ENCODE measurements at regions not wholly inside any gene's neighbourhood (a gene's known extent, or its start where the extent isn't known, plus 50 kb on each side); places are given as distances from the start of the nearest gene placed in this dataset.

- no peak for TF ChIP-seq CTCF (IDR thresholded peaks at IDR 0.05; ENCODE audit: insufficient read depth, low read length)
- no peak for DNase-seq (ENCODE audit: low read depth)
- H3K4me3 ChIP-seq (ENCODE audit: low read depth, low read length): no peak overlapping the region
Observed at GRCh38 chr15:46703020-46703861, 1014.1 kb upstream of the SEMA6D start.

- no peak for DNase-seq (ENCODE audit: low read depth)
- no peak for TF ChIP-seq CTCF (IDR thresholded peaks at IDR 0.05; ENCODE audit: insufficient read depth, low read length)
- no peak overlapping the region for H3K4me3 ChIP-seq (ENCODE audit: low read depth, low read length)
Observed at GRCh38 chr15:46703871-46704637, 1013.3 kb upstream of the SEMA6D start.

GRCh38 chr15:46707452-46707851, 1009.9 kb upstream of the SEMA6D start:
- H3K4me3 ChIP-seq (ENCODE audit: low read depth, low read length): no peak overlapping the region
- no peak for DNase-seq (ENCODE audit: low read depth)
- TF ChIP-seq CTCF (IDR thresholded peaks at IDR 0.05; ENCODE audit: insufficient read depth, low read length): no peak

DNA sequence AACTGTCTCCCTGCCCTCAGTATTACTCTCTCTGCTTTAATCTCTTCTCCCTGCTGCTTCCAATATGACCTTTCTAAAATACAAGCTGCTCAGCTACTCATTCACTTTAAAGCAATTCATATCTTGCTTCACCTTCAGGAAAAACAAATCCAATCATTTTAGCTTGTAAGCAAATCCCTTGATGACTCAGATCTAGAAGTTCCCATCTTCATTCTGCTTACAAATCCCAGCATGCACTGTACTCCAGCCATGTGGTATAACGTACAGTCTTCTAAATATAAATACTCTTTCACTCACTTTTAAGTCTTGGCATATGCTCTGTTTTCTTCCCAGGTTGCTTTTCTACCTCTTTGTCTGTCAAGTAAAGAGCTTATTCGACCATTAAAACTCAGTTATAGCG, 1009.1 kb upstream of the SEMA6D start:
- DNase-seq (ENCODE audit: low read depth): no peak
- H3K4me3 ChIP-seq (ENCODE audit: low read depth, low read length): no peak overlapping the region
- TF ChIP-seq CTCF (IDR thresholded peaks at IDR 0.05; ENCODE audit: insufficient read depth, low read length): no peak

GRCh38 chr15:46709460-46710083, 1007.7 kb upstream of the SEMA6D start:
- DNase-seq (ENCODE audit: low read depth): no peak
- no peak for TF ChIP-seq CTCF (IDR thresholded peaks at IDR 0.05; ENCODE audit: insufficient read depth, low read length)
- H3K4me3 ChIP-seq (ENCODE audit: low read depth, low read length): no peak overlapping the region

- no peak for TF ChIP-seq CTCF (IDR thresholded peaks at IDR 0.05; ENCODE audit: insufficient read depth, low read length)
- no peak overlapping the region for H3K4me3 ChIP-seq (ENCODE audit: low read depth, low read length)
- DNase-seq (ENCODE audit: low read depth): no peak
Observed at GRCh38 chr15:46710401-46710960, 1006.8 kb upstream of the SEMA6D start.

All from fibroblast of the aortic adventitia (primary cell).